Tibial artery (tissue), 4 donors: ENCODE measurements at regions not wholly inside any gene's neighbourhood (a gene's known extent, or its start where the extent isn't known, plus 50 kb on each side); places are given as distances from the start of the nearest gene placed in this dataset.

Source experiments
- DNase-seq, 2 donors: peaks; one replicate each; pipeline ENCODE4 v3.0.0-alpha.2; 2019
- H3K27ac ChIP-seq, 2 donors: fragments of 200-600 bp; sonication (generic) in 1 of 2; 1 replicate in 1 of 2; 2 replicates in 1 of 2; pipeline ENCODE4 v1.5.1; 2018 to 2019; ENCODE audit warnings: mild to moderate bottlenecking in 1 of 2
- H3K27me3 ChIP-seq, 2 donors: fragments of 200-600 bp; sonication (generic) in 1 of 2; one replicate each; pipeline versions ENCODE4 v1.5.1 to v1.6.0; 2016 to 2019
- H3K36me3 ChIP-seq, 3 donors: fragments of 200-600 bp; sonication (generic) in 2 of 3; one replicate each; pipeline ENCODE4 v1.5.1; 2016 to 2019; ENCODE audit warnings: mild to moderate bottlenecking in 2 of 3
- H3K4me1 ChIP-seq, 4 donors: fragments of 200-600 bp; sonication (generic) in 2 of 4; 1 replicate in 3 of 4; 2 replicates in 1 of 4; pipeline ENCODE4 v1.5.1; 2016 to 2019
- H3K4me3 ChIP-seq, 2 donors: fragments of 200-600 bp; sonication (generic) in 1 of 2; 1 replicate in 1 of 2; 2 replicates in 1 of 2; pipeline ENCODE4 v1.5.1; 2018 to 2019; ENCODE audit warnings: mild to moderate bottlenecking in 2 of 2
- H3K9me3 ChIP-seq, 3 donors: fragments of 200-600 bp; sonication (generic) in 1 of 3; one replicate each; pipeline ENCODE4 v1.5.1; 2016 to 2019
- CTCF ChIP-seq, 2 experiments: fragments of 200-600 bp in 1 of 2; fragments of 450-650 bp in 1 of 2; IDR thresholded peaks; one replicate each; pipeline ENCODE4 v1.5.1; 2017 to 2019; ENCODE audit warnings: antibody characterized with exemption in 2 of 2, mild to moderate bottlenecking in 1 of 2, moderate library complexity in 1 of 2
- intact Hi-C: fragments of 100-400 bp; cut with DNase I; formaldehyde crosslinking; loops from one replicate; pipeline ENCODE4 v1.15.0; 2023; ENCODE audit warnings: low total_unique reads

- peak; percentile 58 to 60 for TF ChIP-seq CTCF (IDR thresholded peaks at IDR 0.05)
- H3K9me3 ChIP-seq = no peaks in the 10 kb centered on the region
- no peaks in the 10 kb centered on the region for H3K27me3 ChIP-seq
- H3K36me3 ChIP-seq = no peaks in the 10 kb centered on the region
- peak overlapping the region; percentile 53 to 56 for H3K4me3 ChIP-seq
- peak; percentile 54 to 83 for DNase-seq
- H3K27ac ChIP-seq = peak overlapping the region; percentile 76 to 80
- H3K4me1 ChIP-seq = peaks cover 0 to 33% (median 25%) of the 10 kb centered on the region in 4 donors
- intact Hi-C loops = no loop called here
Observed at GRCh38 chr14:61188978-61189808, 91.9 kb downstream of the TMEM30B start.

- intact Hi-C loops = no loop called here
Observed at GRCh38 chr14:61188196-61188595, 92.9 kb downstream of the TMEM30B start.

GRCh38 chr14:61187196-61187905 is 93.8 kb downstream of the TMEM30B start:
- no peaks in the 10 kb centered on the region for H3K9me3 ChIP-seq
- no peak for DNase-seq
- H3K4me3 ChIP-seq = no peak overlapping the region
- intact Hi-C loops = no loop called here
- H3K27ac ChIP-seq = peak overlapping the region; percentile 76 to 80
- H3K27me3 ChIP-seq = no peaks in the 10 kb centered on the region
- no peaks in the 10 kb centered on the region for H3K36me3 ChIP-seq
- no peak for TF ChIP-seq CTCF (IDR thresholded peaks at IDR 0.05)
- H3K4me1 ChIP-seq = peaks cover 0 to 44% (median 33%) of the 10 kb centered on the region in 4 donors

More at GRCh38 chr14:61188196-61188595, 92.9 kb downstream of the TMEM30B start:
- Histone ChIP-seq H3K27ac (peak overlapping the region; percentile 76 to 80), H3K9me3 (no peaks in the 10 kb centered on the region), H3K4me1 (peaks cover 0 to 43% (median 32%) of the 10 kb centered on the region in 4 donors), H3K36me3 (no peaks in the 10 kb centered on the region), H3K4me3 (peak overlapping the region; percentile 53 to 56), H3K27me3 (no peaks in the 10 kb centered on the region)
- no peak for TF ChIP-seq CTCF (IDR thresholded peaks at IDR 0.05)
- DNase-seq = peak; percentile 52 to 81

GRCh38 chr14:61186341-61187195 is 94.6 kb downstream of the TMEM30B start:
- peaks cover 0 to 44% (median 33%) of the 10 kb centered on the region in 4 donors for H3K4me1 ChIP-seq
- no peaks in the 10 kb centered on the region for H3K9me3 ChIP-seq
- no peak for TF ChIP-seq CTCF (IDR thresholded peaks at IDR 0.05)
- no peaks in the 10 kb centered on the region for H3K36me3 ChIP-seq
- DNase-seq = no peak
- intact Hi-C loops = no loop called here
- H3K4me3 ChIP-seq = no peak overlapping the region
- no peaks in the 10 kb centered on the region for H3K27me3 ChIP-seq
- peak overlapping the region; percentile 76 to 80 for H3K27ac ChIP-seq

- DNase-seq = no peak
- no peaks in the 10 kb centered on the region for H3K36me3 ChIP-seq
- H3K9me3 ChIP-seq = no peaks in the 10 kb centered on the region
- H3K27me3 ChIP-seq = no peaks in the 10 kb centered on the region
- intact Hi-C loops = no loop called here
- H3K4me1 ChIP-seq = peaks cover 0 to 38% (median 32%) of the 10 kb centered on the region in 4 donors
- TF ChIP-seq CTCF (IDR thresholded peaks at IDR 0.05) = no peak
- no peak overlapping the region for H3K4me3 ChIP-seq
- H3K27ac ChIP-seq = peak overlapping the region in 1 of 2 donors; percentile 76
Observed at GRCh38 chr14:61185534-61185933, 95.6 kb downstream of the TMEM30B start.
